ENCODE measurements at regions not wholly inside any gene's neighbourhood (a gene's known extent, or its start where the extent isn't known, plus 50 kb on each side); places are given as distances from the start of the nearest gene placed in this dataset.

DNA sequence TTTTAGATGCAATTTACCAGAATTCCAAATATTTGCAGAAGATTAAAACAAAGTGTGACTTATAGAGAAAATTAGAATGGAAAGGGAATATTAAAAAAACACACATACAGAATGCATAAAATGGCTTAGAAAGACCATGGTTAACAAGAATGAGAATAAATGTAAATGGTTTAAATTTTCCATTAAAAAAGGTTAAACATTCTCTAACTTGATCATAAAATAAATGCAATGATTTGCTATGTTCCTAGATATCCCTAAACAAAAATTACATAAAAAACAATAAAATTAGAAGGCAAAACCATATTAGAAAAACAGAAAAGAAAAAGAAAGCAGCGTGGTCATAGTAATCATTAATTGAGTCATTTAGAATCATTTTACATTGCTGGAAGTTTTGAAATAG, 152.5 kb downstream of the TMEM38B start:
- TF ChIP-seq, protein P1, sequence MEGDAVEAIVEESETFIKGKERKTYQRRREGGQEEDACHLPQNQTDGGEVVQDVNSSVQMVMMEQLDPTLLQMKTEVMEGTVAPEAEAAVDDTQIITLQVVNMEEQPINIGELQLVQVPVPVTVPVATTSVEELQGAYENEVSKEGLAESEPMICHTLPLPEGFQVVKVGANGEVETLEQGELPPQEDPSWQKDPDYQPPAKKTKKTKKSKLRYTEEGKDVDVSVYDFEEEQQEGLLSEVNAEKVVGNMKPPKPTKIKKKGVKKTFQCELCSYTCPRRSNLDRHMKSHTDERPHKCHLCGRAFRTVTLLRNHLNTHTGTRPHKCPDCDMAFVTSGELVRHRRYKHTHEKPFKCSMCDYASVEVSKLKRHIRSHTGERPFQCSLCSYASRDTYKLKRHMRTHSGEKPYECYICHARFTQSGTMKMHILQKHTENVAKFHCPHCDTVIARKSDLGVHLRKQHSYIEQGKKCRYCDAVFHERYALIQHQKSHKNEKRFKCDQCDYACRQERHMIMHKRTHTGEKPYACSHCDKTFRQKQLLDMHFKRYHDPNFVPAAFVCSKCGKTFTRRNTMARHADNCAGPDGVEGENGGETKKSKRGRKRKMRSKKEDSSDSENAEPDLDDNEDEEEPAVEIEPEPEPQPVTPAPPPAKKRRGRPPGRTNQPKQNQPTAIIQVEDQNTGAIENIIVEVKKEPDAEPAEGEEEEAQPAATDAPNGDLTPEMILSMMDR (IDR thresholded peaks at IDR 0.05; ENCODE audit: unreplicated experiment): no peak
- H3K27me3 Mint-ChIP-seq (ENCODE audit: low read depth): no peaks in the 10 kb centered on the region
- H3K4me3 Mint-ChIP-seq: no peak overlapping the region
- no peak for DNase-seq (ENCODE audit: low spot score in 2 of 2, unreplicated experiment in 2 of 2)
- no peaks in the 10 kb centered on the region for H3K36me3 Mint-ChIP-seq
- H3K9me3 Mint-ChIP-seq: peaks cover 20% of the 10 kb centered on the region
- no peak overlapping the region for H3K27ac Mint-ChIP-seq
- no peaks in the 10 kb centered on the region for H3K4me1 Mint-ChIP-seq

DNA sequence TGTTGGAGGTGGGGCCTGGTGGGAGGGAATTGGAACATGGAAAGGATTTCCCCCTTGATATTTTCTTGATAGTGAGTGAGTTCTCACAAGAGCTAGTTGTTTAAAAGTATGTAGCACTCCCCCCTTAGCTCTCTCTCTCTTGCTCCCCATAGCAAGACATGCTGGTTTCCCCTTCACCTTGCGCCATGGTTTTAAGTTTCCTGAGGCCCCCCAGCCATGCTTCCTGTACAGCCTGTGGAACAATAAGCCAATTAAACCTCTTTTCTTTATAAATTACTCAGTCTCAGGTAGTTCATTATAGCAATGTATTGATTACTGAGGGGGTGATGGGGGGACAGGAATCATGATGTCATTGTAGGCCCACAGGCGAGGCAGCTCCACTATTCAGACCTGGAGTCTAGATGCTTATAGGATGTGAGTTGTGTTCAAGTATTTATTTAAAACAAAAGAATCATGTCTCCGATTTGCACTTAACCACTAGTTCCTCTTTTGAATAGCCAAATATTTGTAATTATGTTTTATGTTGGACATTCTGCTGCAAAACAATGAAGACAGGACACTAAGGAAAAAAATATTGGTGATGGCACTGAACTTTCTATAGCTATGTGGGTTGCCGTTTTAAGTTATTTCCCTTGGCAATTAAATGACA, 156.6 kb downstream of the TMEM38B start:
- Mint-ChIP-seq H3K4me1 (peaks cover under 1% of the 10 kb centered on the region), H3K27me3 (ENCODE audit: low read depth) (no peaks in the 10 kb centered on the region), H3K9me3 (peaks cover 30% of the 10 kb centered on the region), H3K27ac (no peak overlapping the region), H3K4me3 (no peak overlapping the region), H3K36me3 (no peaks in the 10 kb centered on the region)
- no peak for DNase-seq (ENCODE audit: low spot score in 2 of 2, unreplicated experiment in 2 of 2)
- TF ChIP-seq, protein P1 (IDR thresholded peaks at IDR 0.05; ENCODE audit: unreplicated experiment): no peak

DNA sequence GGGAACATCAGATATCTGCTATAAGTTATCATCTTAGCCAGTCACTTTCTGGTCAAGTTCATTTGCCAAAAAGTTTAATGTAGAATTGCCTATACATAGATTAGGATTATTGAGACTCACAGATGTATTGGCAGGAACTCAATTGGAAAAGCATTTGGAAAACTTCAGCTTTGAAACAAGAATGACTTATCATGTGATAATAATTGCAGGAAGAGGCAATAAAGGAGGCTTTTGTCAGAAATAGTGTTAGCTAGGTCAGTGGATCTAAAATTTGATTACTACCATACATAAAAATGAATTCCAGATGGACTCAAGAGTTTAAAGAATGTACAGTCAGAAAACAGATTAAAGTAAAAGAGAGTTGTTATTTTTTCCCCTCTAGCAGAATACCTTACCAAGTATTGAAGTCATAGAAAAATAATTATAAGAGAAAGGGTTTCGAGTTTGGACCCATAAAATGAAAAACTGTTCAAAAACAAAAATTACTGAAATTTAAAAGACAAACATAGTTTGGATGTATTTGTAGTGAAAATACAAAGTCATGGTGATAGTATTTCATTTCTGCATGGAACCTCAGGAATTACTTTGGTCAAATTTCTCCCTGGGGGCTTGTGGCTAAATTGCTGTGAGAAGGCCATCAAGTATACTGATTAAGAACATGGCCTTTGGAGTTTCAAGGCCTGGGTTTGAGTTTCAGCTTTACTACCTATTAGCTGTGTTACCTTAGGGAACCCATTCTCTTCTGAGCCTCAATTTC, 159.9 kb downstream of the TMEM38B start:
- TF ChIP-seq, protein P1 (IDR thresholded peaks at IDR 0.05; ENCODE audit: unreplicated experiment): no peak
- no peak for DNase-seq (ENCODE audit: low spot score in 2 of 2, unreplicated experiment in 2 of 2)
- no peak overlapping the region for H3K4me3 Mint-ChIP-seq
- H3K36me3 Mint-ChIP-seq: no peaks in the 10 kb centered on the region
- no peak overlapping the region for H3K27ac Mint-ChIP-seq
- H3K9me3 Mint-ChIP-seq: peaks cover 19% of the 10 kb centered on the region
- peaks cover 2% of the 10 kb centered on the region for H3K4me1 Mint-ChIP-seq
- H3K27me3 Mint-ChIP-seq (ENCODE audit: low read depth): no peaks in the 10 kb centered on the region

DNA sequence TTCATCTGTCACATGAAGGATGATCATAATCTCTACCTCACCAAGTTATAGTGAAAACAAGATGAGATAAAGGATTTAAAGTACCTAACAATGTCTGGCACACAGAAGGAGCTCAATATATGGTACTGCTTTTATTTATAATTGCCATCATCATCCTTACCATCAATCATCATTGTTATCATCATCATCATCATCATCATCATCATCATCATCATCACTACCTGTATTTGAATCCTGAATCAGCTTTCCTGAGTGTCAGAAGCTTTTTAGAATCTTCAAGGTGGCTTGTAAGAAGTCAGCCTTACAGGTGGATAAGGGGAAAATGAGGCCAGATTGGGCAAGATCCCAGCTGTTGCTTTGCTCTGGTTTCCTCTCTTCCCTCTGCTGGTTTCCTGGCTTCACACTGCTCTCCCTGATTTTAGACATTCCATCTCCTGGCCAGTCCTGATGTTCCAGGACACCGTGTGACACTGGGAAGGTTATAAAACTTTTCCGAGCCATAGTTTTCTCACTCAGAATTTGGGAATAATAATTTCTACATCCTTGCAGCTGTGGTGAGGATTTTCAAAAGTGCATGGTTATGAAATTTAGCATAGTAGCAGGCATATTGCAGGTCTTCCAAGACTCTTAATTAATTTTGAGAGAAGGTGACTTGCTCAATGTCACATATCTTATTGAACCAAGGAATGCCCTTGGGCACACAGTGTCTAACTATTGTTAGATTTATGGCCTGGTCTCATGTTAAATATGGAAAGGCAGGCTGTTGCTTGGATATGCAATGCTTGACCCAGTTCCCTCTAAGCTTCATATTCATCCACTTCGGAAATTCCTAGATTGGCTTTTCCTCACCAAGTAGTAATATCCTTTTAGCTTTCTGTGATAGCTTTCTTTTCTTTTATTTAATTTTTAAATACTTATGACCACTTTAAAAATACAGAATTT, 160.7 kb downstream of the TMEM38B start:
- Mint-ChIP-seq H3K4me3 (no peak overlapping the region), H3K4me1 (peaks cover 2% of the 10 kb centered on the region), H3K27me3 (ENCODE audit: low read depth) (peaks cover 1% of the 10 kb centered on the region), H3K36me3 (no peaks in the 10 kb centered on the region), H3K27ac (no peak overlapping the region), H3K9me3 (peaks cover 19% of the 10 kb centered on the region)
- TF ChIP-seq, protein P1 (IDR thresholded peaks at IDR 0.05; ENCODE audit: unreplicated experiment): no peak
- no peak for DNase-seq (ENCODE audit: low spot score in 2 of 2, unreplicated experiment in 2 of 2)

DNA sequence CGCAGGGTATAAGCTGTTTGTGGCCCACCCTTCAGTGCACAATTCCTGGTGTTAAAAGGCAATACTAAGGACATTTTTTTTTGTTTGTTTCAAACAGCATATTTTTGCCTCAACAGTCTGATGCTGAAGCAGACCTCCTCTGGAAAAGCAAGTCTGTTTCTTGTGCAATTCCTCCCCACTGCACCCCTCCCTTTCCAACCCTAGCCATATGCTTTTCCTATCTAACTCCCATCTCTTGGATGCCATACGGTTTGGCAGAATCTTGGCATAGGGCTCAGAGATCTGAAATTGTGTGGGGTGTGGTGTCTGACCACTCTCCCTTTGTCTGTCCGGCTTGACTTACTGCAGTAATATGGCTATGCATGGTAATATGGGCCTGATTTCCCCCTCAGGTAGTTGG, 161.6 kb downstream of the TMEM38B start:
- Mint-ChIP-seq H3K36me3 (no peaks in the 10 kb centered on the region), H3K27me3 (ENCODE audit: low read depth) (peaks cover 1% of the 10 kb centered on the region), H3K27ac (no peak overlapping the region), H3K9me3 (peaks cover 22% of the 10 kb centered on the region), H3K4me1 (peaks cover 2% of the 10 kb centered on the region), H3K4me3 (no peak overlapping the region)
- TF ChIP-seq, protein P1 (IDR thresholded peaks at IDR 0.05; ENCODE audit: unreplicated experiment): no peak
- DNase-seq (ENCODE audit: low spot score in 2 of 2, unreplicated experiment in 2 of 2): no peak

Data from mesothelial cell of epicardium (in vitro differentiated cells).